CD14-positive monocyte (primary cell): ENCODE measurements at regions not wholly inside any gene's neighbourhood (a gene's known extent, or its start where the extent isn't known, plus 50 kb on each side); places are given as distances from the start of the nearest gene placed in this dataset.

Experiments
- DNase-seq, 3 donors: peaks; one replicate each; pipeline ENCODE4 v3.0.0-alpha.2; 2011 to 2022
- H2AFZ ChIP-seq: 2 replicates; pipeline ENCODE4 v1.6.0; 2012; ENCODE audit warnings: mild to moderate bottlenecking, low read depth, low read length, inconsistent platforms; ENCODE audit not compliant: insufficient read depth, poor library complexity, severe bottlenecking
- H3K27ac ChIP-seq, 2 donors: 1 replicate in 1 of 2; 2 replicates in 1 of 2; pipeline ENCODE4 v1.5.1; 2012 to 2013; ENCODE audit warnings: low read length in 2 of 2, control low read depth in 1 of 2, inconsistent platforms in 1 of 2, low read depth in 1 of 2, mild to moderate bottlenecking in 1 of 2
- H3K27me3 ChIP-seq, 2 donors: one replicate each; pipeline versions ENCODE4 v1.6.0 to v1.6.1; 2011 to 2013; ENCODE audit warnings: low read length in 2 of 2; ENCODE audit not compliant: control insufficient read depth in 2 of 2, insufficient read depth in 2 of 2
- H3K36me3 ChIP-seq, 2 donors: replicated peaks in 1 of 2; 1 replicate in 1 of 2; 2 replicates in 1 of 2; pipeline versions ENCODE4 v1.5.1 to v1.6.1; 2012 to 2013; ENCODE audit warnings: low read length in 2 of 2, control low read depth in 1 of 2, inconsistent platforms in 1 of 2, mild to moderate bottlenecking in 1 of 2; ENCODE audit not compliant: insufficient read depth in 2 of 2, control insufficient read depth in 1 of 2
- H3K4me1 ChIP-seq, 2 donors: 1 replicate in 1 of 2; 2 replicates in 1 of 2; pipeline versions ENCODE4 v1.5.1 to v1.6.1; 2012 to 2013; ENCODE audit warnings: low read length in 2 of 2, control low read depth in 1 of 2, inconsistent platforms in 1 of 2, mild to moderate bottlenecking in 1 of 2, moderate library complexity in 1 of 2; ENCODE audit not compliant: insufficient read depth in 2 of 2, control insufficient read depth in 1 of 2
- H3K4me2 ChIP-seq: replicated peaks from 2 replicates; pipeline ENCODE3; 2012; ENCODE audit warnings: low read length, moderate library complexity, mild to moderate bottlenecking; ENCODE audit not compliant: poor library complexity, severe bottlenecking; ENCODE audit errors: extremely low read depth
- H3K4me3 ChIP-seq, 3 experiments: fragments of 200-600 bp in 1 of 3; sonication (generic) in 1 of 3; replicated peaks in 1 of 3; 1 replicate in 2 of 3; 2 replicates in 1 of 3; pipeline ENCODE4 v1.5.1; 2011 to 2013; ENCODE audit warnings: low read length in 3 of 3, mild to moderate bottlenecking in 3 of 3, control low read depth in 2 of 3, low read depth in 2 of 3, inconsistent platforms in 1 of 3, moderate library complexity in 1 of 3
- H3K79me2 ChIP-seq: 2 replicates; pipeline ENCODE4 v1.6.0; 2012; ENCODE audit warnings: mild to moderate bottlenecking, control low read depth, inconsistent platforms, low read length, moderate library complexity; ENCODE audit not compliant: insufficient read depth
- H3K9ac ChIP-seq: 2 replicates; pipeline ENCODE4 v1.6.0; 2017; ENCODE audit warnings: low read length, mild to moderate bottlenecking; ENCODE audit not compliant: insufficient read depth, poor library complexity, severe bottlenecking
- H3K9me3 ChIP-seq, 2 donors: replicated peaks in 1 of 2; 1 replicate in 1 of 2; 2 replicates in 1 of 2; pipeline versions ENCODE4 v1.5.1 to v1.6.1; 2012 to 2013; ENCODE audit warnings: low read length in 2 of 2, control low read depth in 1 of 2; ENCODE audit not compliant: control insufficient read depth in 1 of 2, insufficient read depth in 1 of 2
- H4K20me1 ChIP-seq: 2 replicates; pipeline ENCODE4 v1.6.0; 2012; ENCODE audit warnings: mild to moderate bottlenecking, low read length, control low read depth, moderate library complexity; ENCODE audit not compliant: insufficient read depth
- H3K27ac Mint-ChIP-seq, 7 donors: one replicate each; pipeline ENCODE4 v1.8.0; 2020; ENCODE audit warnings: mild to moderate bottlenecking in 7 of 7, mixed read lengths in 7 of 7, moderate library complexity in 6 of 7, inconsistent platforms in 2 of 7
- H3K27me3 Mint-ChIP-seq, 3 donors: one replicate each; pipeline ENCODE4 v1.8.0; 2021 to 2022; ENCODE audit warnings: low read depth in 3 of 3, mild to moderate bottlenecking in 3 of 3, mixed read lengths in 3 of 3, moderate library complexity in 3 of 3, inconsistent platforms in 1 of 3
- H3K36me3 Mint-ChIP-seq, 2 donors: one replicate each; pipeline ENCODE4 v1.8.0; 2020; ENCODE audit warnings: mixed read lengths in 2 of 2, inconsistent platforms in 1 of 2, mild to moderate bottlenecking in 1 of 2
- H3K4me1 Mint-ChIP-seq: one replicate; pipeline ENCODE4 v1.8.0; 2020; ENCODE audit warnings: mild to moderate bottlenecking, mixed read lengths
- H3K4me3 Mint-ChIP-seq, 2 donors: one replicate each; pipeline ENCODE4 v1.8.0; 2020; ENCODE audit warnings: mild to moderate bottlenecking in 2 of 2, mixed read lengths in 2 of 2, moderate library complexity in 1 of 2
- H3K9me3 Mint-ChIP-seq, 7 donors: one replicate each; pipeline ENCODE4 v1.8.0; 2020 to 2022; ENCODE audit warnings: mixed read lengths in 7 of 7, mild to moderate bottlenecking in 6 of 7, moderate library complexity in 6 of 7, inconsistent platforms in 2 of 7
- CTCF ChIP-seq: fragments of 200-600 bp; IDR thresholded peaks from one replicate; pipeline ENCODE4 v1.8.0; 2022; ENCODE audit warnings: antibody characterized with exemption, mild to moderate bottlenecking
- WGBS: methylation state at CpG from one replicate; pipeline ENCODE4 v1.1.5; 2013; ENCODE audit warnings: missing lambda C conversion rate; ENCODE audit not compliant: insufficient coverage; 5-methylcytosine and 5-hydroxymethylcytosine counted together
- intact Hi-C, 2 donors: fragments of 100-400 bp; cut with micrococcal nuclease; formaldehyde crosslinking; loops; one replicate each; pipeline versions ENCODE4 v1.15.0 to v1.15.1; 2023

DNA sequence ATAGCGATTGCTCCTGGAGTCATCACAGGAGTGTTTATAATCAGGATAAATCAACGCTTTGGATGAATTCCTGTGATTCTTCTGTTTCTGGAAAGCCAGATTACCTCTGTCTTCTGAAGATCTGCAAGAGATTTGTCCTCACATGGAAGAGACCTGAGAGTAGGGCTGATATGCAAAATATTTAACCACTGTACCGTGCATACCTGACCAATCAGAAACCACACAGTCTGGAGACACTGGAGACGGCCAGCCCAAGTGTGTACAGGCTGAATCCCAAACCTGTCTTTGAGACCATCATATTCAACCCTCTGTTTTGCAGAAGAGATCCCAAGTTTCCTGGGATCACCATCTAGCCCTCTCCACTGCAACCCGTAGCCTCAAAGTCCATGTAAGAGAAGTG, 50.4 kb upstream of the WT1 start:
- Histone ChIP-seq H3K36me3 (no peaks in the 10 kb centered on the region), H3K79me2 (no peaks in the 10 kb centered on the region), H3K4me2 (no peak overlapping the region), H4K20me1 (no peaks in the 10 kb centered on the region), H3K27ac (no peak overlapping the region), H3K4me1 (no peaks in the 10 kb centered on the region), H2AFZ (no peak overlapping the region), H3K4me3 (no peak overlapping the region), H3K9ac (no peak overlapping the region), H3K9me3 (no peaks in the 10 kb centered on the region), H3K27me3 (no peaks in the 10 kb centered on the region)
- no peak overlapping the region for H3K27ac Mint-ChIP-seq
- peaks cover 0 to 3% (median 1%) of the 10 kb centered on the region in 3 donors for H3K27me3 Mint-ChIP-seq
- no peak overlapping the region for H3K4me3 Mint-ChIP-seq
- DNase-seq, result no peak
- 90% methylated on average over 4 of the region's 5 CpGs for WGBS
- no peaks in the 10 kb centered on the region for H3K4me1 Mint-ChIP-seq
- TF ChIP-seq CTCF, result no peak
- no peaks in the 10 kb centered on the region for H3K9me3 Mint-ChIP-seq
- H3K36me3 Mint-ChIP-seq, result no peaks in the 10 kb centered on the region
- intact Hi-C loops, result no loop called here
